LNCaP clone FGC (cell line): ENCODE measurements at regions not wholly inside any gene's neighbourhood (a gene's known extent, or its start where the extent isn't known, plus 50 kb on each side); places are given as distances from the start of the nearest gene placed in this dataset.

Experiments
- DNase-seq: peaks from one replicate; pipeline ENCODE4 v3.0.0-alpha.2; 2011; ENCODE audit warnings: low read depth
- H3K4me3 ChIP-seq: 2 replicates; pipeline ENCODE4 v1.5.1; 2011; ENCODE audit warnings: mild to moderate bottlenecking, low read depth, low read length, control low read depth
- TF ChIP-seq, protein P1 (sequence below): IDR thresholded peaks from 2 replicates; pipeline ENCODE4 v1.5.1; 2012; ENCODE audit warnings: mild to moderate bottlenecking; ENCODE audit not compliant: control insufficient read depth, insufficient read depth; ENCODE audit errors: extremely low read depth

DNA sequence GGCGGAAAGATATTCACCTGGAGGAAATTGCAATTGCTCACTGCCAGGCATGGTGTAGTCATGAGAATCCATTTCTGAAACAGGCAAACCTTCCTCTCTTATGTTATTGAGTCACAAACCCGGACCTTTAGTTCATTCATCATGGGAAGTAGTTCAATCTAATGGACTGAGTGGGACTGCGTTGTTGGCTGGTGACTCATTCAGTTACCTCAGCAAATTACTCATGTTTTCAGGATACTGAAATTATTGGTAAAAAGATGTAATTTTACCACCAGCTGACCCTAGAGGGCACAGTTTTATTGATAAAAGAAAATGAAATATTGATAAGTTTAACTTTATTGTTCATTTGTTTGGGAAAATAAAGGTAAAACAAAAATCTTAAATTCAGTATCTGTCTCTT, 1194.4 kb upstream of the SORCS1 start:
- DNase-seq, result no peak
- H3K4me3 ChIP-seq, result no peak overlapping the region
- TF ChIP-seq, protein P1, sequence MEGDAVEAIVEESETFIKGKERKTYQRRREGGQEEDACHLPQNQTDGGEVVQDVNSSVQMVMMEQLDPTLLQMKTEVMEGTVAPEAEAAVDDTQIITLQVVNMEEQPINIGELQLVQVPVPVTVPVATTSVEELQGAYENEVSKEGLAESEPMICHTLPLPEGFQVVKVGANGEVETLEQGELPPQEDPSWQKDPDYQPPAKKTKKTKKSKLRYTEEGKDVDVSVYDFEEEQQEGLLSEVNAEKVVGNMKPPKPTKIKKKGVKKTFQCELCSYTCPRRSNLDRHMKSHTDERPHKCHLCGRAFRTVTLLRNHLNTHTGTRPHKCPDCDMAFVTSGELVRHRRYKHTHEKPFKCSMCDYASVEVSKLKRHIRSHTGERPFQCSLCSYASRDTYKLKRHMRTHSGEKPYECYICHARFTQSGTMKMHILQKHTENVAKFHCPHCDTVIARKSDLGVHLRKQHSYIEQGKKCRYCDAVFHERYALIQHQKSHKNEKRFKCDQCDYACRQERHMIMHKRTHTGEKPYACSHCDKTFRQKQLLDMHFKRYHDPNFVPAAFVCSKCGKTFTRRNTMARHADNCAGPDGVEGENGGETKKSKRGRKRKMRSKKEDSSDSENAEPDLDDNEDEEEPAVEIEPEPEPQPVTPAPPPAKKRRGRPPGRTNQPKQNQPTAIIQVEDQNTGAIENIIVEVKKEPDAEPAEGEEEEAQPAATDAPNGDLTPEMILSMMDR, result no peak

DNA sequence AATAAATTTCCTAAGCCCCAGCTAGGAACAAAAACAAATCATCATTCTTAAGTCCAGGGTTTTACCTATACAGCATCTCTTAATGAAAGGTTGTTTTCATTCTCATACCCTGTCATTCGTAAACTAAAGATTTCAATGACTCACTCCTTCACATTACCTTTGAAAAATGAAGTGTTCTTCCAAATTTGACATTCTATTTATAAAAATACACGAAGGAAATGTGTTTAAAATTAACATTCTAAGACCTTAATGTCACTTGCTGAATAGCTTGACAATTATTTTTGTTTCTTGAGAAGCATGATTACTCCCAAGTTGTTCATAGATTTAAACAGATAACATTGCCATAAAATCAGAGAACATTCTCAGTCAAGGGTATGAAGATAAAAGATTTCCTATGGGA, 1188.3 kb upstream of the SORCS1 start:
- no peak for DNase-seq
- no peak overlapping the region for H3K4me3 ChIP-seq
- TF ChIP-seq, protein P1, result no peak

DNA sequence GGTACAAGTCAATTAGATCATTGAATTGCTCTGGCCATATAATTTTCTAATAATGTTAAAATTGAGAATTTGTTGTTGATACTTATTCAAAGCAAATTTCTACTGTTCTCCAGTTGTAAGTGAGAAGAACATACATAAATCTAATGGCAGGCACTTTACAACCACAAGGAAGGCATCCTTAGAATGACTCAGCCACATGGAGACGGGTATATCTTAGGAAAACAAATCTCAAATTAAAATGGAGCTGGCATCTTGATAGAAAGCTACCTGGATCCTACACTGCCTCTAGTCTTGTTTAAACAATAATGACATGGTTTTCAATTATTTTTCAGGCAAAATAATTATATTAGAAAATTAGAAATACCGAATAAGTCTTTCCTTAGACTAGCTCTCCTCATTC, 1183.7 kb upstream of the SORCS1 start:
- TF ChIP-seq, protein P1, result no peak
- no peak overlapping the region for H3K4me3 ChIP-seq
- DNase-seq, result no peak

DNA sequence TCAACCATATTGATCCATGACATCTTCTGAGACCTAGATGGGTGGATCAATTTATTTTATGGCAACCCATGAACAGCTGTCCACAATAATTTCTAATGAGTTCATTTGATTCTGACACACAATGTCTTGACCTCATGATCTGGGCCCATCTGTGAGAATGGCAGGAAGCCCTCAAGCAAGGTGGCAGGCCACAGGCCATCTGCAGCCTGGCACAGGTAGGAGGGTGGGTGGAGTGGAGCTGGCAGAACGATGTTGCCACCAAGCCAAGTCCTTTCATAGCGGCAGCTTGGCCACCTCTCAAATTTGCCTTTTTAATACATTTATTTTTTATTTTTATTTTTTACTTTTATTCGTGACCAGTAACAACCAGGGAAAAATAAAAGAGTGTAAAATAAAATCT, 1181.6 kb upstream of the SORCS1 start:
- TF ChIP-seq, protein P1, result no peak
- no peak for DNase-seq
- no peak overlapping the region for H3K4me3 ChIP-seq

DNA sequence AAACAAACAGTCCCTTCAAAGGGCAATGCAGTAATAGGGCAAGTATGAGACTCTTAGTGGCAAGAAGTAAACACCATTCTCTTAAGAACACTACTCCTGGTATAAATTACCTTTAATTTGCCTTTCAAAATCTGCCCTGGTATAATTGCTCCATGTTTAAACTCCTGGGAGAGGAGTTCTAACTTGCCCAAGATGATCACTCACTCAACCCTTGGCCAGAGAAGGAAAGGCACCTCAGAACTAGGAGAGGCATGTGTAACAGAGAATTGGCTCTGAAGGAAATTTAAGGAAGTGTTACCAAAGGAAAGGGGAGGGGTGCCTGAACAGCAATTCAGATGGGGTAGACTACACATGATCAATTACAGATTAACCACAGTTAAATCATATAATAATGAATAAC, 1173.6 kb upstream of the SORCS1 start:
- TF ChIP-seq, protein P1, result no peak

DNA sequence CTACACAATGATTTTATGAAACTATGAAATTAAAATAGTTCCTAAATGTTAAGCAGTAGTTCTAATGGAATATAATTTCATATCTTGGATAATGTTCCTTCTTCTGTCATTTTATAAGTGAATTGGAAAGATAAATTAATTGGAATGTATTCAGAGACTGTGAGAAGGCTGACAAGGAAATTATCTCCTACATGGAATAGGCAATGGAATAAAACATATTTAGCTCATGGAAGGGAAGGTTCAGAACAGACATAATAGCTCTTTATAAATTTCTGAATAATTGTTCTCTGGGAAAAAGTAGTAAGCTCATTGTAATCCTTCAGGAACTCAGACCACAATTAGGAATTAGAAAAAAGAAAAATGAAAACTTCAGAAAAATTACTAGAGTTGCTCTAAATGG, 1172.3 kb upstream of the SORCS1 start:
- TF ChIP-seq, protein P1, result no peak
- no peak for DNase-seq

More for the DNA sequence above, 1173.6 kb upstream of the SORCS1 start:
- H3K4me3 ChIP-seq, result no peak overlapping the region
- no peak for DNase-seq

DNA sequence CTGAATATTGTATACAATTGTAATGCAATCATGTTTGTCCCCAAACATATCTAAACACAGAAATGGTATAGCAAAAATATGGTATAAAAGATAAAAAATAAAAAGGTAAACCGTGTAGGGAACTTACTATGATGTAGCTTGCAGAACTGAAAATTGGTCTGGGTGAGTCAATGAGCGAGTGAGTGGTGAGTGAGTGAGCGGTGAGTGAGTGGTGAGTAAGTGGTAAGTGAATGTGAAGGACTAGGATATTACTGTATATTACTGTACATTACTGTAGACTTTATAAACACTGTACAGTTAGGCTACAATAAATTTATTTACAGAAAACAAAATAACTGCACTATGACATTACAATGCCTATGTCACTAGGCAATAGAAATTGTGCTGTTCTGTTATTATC, 1163.2 kb upstream of the SORCS1 start:
- no peak overlapping the region for H3K4me3 ChIP-seq
- no peak for DNase-seq
- TF ChIP-seq, protein P1, result no peak

More for the DNA sequence above, 1172.3 kb upstream of the SORCS1 start:
- no peak overlapping the region for H3K4me3 ChIP-seq
